Parathyroid adenoma (tissue), 2 donors: ENCODE measurements at regions not wholly inside any gene's neighbourhood (a gene's known extent, or its start where the extent isn't known, plus 50 kb on each side); places are given as distances from the start of the nearest gene placed in this dataset.

Source experiments
- H2AFZ ChIP-seq: fragments of 300-600 bp; sonication (generic); one replicate; pipeline ENCODE4 v1.7.0; 2017; ENCODE audit warnings: antibody characterized with exemption, mild to moderate bottlenecking
- H3K27ac ChIP-seq: fragments of 300-600 bp; sonication (generic); one replicate; pipeline ENCODE4 v1.7.0; 2017
- H3K27me3 ChIP-seq: fragments of 300-600 bp; sonication (generic); one replicate; pipeline ENCODE4 v1.7.0; 2017; ENCODE audit warnings: low read length; ENCODE audit not compliant: control insufficient read depth, insufficient read depth
- H3K36me3 ChIP-seq: fragments of 300-600 bp; sonication (generic); one replicate; pipeline ENCODE4 v1.7.0; 2017; ENCODE audit warnings: low read length; ENCODE audit not compliant: control insufficient read depth, insufficient read depth
- H3K4me1 ChIP-seq: fragments of 300-600 bp; sonication (generic); one replicate; pipeline ENCODE4 v1.7.0; 2017; ENCODE audit warnings: control low read depth
- H3K4me2 ChIP-seq: fragments of 300-600 bp; sonication (generic); one replicate; pipeline ENCODE4 v1.7.0; 2017; ENCODE audit warnings: low read length
- H3K4me3 ChIP-seq: fragments of 300-600 bp; sonication (generic); one replicate; pipeline ENCODE4 v1.7.0; 2017; ENCODE audit warnings: low read depth, low read length
- H3K79me2 ChIP-seq: fragments of 300-600 bp; sonication (generic); one replicate; pipeline ENCODE4 v1.7.0; 2017; ENCODE audit warnings: control low read depth
- H3K9ac ChIP-seq: fragments of 300-600 bp; sonication (generic); one replicate; pipeline ENCODE4 v1.7.0; 2017; ENCODE audit warnings: mild to moderate bottlenecking
- H3K9me3 ChIP-seq: fragments of 300-600 bp; sonication (generic); one replicate; pipeline ENCODE4 v1.7.0; 2017; ENCODE audit warnings: low read length; ENCODE audit not compliant: control insufficient read depth
- CTCF ChIP-seq: fragments of 300-600 bp; sonication (generic); IDR thresholded peaks from one replicate; pipeline ENCODE4 v1.7.0; 2017; ENCODE audit warnings: antibody characterized with exemption, mild to moderate bottlenecking
- donor health status: primary hyperparathyroidism.

GRCh38 chr5:165196961-165197360 lies 1691.5 kb downstream of the MAT2B start:
- H3K36me3 ChIP-seq = no peaks in the 10 kb centered on the region
- TF ChIP-seq CTCF = no peak
- H3K4me3 ChIP-seq = no peak overlapping the region
- H2AFZ ChIP-seq = no peak overlapping the region
- no peak overlapping the region for H3K27ac ChIP-seq
- H3K79me2 ChIP-seq = no peaks in the 10 kb centered on the region
- no peak overlapping the region for H3K4me2 ChIP-seq
- no peak overlapping the region for H3K9ac ChIP-seq
- no peaks in the 10 kb centered on the region for H3K4me1 ChIP-seq
- no peaks in the 10 kb centered on the region for H3K9me3 ChIP-seq
- H3K27me3 ChIP-seq = no peaks in the 10 kb centered on the region

GRCh38 chr5:165201369-165201768 lies 1696.0 kb downstream of the MAT2B start:
- no peak overlapping the region for H3K4me3 ChIP-seq
- H3K4me1 ChIP-seq = no peaks in the 10 kb centered on the region
- H3K27me3 ChIP-seq = no peaks in the 10 kb centered on the region
- H3K36me3 ChIP-seq = no peaks in the 10 kb centered on the region
- H3K4me2 ChIP-seq = no peak overlapping the region
- no peak overlapping the region for H3K27ac ChIP-seq
- H3K79me2 ChIP-seq = no peaks in the 10 kb centered on the region
- TF ChIP-seq CTCF = no peak
- H3K9me3 ChIP-seq = no peaks in the 10 kb centered on the region
- no peak overlapping the region for H3K9ac ChIP-seq
- H2AFZ ChIP-seq = no peak overlapping the region

DNA sequence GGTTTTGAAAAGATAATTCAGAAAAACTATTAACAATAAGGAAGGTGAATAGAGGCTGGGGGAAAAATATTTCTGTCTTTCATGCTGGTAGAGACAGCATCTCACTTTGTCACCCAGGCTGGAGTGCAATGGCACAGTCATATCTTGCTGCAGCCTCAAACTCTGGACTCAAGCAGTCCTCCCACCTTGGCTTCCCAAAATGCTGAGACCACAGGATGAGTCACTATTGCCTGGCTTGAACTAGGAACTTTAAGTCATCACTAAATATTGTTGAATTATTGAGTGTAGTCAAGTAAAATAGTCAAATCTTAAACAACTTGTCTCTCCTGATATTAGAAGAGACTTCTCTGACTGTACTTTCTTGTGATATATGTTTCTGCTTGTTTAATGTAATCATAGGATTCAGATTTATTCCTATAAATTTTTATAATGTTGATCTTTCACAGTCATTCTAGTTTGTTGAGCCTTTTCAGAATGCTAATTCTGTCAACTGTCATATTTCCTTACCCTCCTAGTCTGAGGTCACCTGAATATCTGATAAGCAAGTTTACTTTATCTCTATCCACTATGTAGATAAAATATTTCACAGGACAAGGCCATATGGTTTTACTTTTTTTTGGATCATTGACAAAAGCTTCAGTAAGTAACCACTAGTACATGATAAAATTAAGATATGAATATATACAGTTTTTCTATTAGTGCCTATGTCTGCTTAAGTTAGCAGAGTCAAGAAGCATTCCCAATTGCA lies 1696.5 kb downstream of the MAT2B start:
- Histone ChIP-seq H2AFZ (no peak overlapping the region), H3K9me3 (no peaks in the 10 kb centered on the region), H3K9ac (no peak overlapping the region), H3K27me3 (no peaks in the 10 kb centered on the region), H3K4me3 (no peak overlapping the region), H3K4me2 (no peak overlapping the region), H3K27ac (no peak overlapping the region), H3K4me1 (no peaks in the 10 kb centered on the region), H3K36me3 (no peaks in the 10 kb centered on the region), H3K79me2 (no peaks in the 10 kb centered on the region)
- TF ChIP-seq CTCF = no peak

DNA sequence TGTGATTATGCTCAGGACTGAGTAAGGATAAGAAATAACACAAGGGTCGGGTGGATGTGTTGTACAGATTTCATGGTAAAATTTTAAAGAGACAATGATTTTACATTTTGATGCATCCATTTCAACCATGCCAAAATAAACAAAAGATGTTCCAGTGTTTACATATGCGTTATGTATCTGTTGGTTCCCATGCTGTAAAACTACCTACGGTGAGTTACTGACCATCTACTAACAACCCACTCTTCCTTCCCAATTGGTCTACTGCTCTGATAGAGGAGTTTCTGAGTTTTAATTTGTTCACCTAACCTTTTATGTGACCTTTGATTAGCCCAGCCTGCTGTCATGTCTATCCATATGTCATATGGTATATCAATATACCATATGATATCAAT lies 1697.1 kb downstream of the MAT2B start:
- H3K27me3 ChIP-seq = no peaks in the 10 kb centered on the region

More for the DNA sequence above, 1697.1 kb downstream of the MAT2B start:
- Histone ChIP-seq H2AFZ (no peak overlapping the region), H3K36me3 (no peaks in the 10 kb centered on the region), H3K79me2 (no peaks in the 10 kb centered on the region), H3K9ac (no peak overlapping the region), H3K9me3 (no peaks in the 10 kb centered on the region), H3K4me3 (no peak overlapping the region), H3K4me1 (no peaks in the 10 kb centered on the region), H3K4me2 (no peak overlapping the region), H3K27ac (no peak overlapping the region)
- no peak for TF ChIP-seq CTCF
